HG02759 (cell line): ENCODE measurements at regions not wholly inside any gene's neighbourhood (a gene's known extent, or its start where the extent isn't known, plus 50 kb on each side); places are given as distances from the start of the nearest gene placed in this dataset.

Experiments
- ATAC-seq: cut with Tn5 transposase; IDR thresholded peaks from one replicate; pipeline ENCODE4 v1.9.1; 2021; ENCODE audit warnings: mild to moderate bottlenecking, moderate library complexity; ENCODE audit not compliant: unreplicated experiment

GRCh38 chr4:156019246-156019645 is 65.6 kb upstream of the CTSO start:
- ATAC-seq, result no peak

GRCh38 chr4:156018383-156018782 is 64.7 kb upstream of the CTSO start:
- no peak for ATAC-seq

GRCh38 chr4:156015781-156016180 is 62.1 kb upstream of the CTSO start:
- no peak for ATAC-seq

- ATAC-seq, result no peak
Observed at GRCh38 chr4:156006192-156006591, 52.5 kb upstream of the CTSO start.
